WERI-Rb-1 (cell line): ENCODE measurements at regions not wholly inside any gene's neighbourhood (a gene's known extent, or its start where the extent isn't known, plus 50 kb on each side); places are given as distances from the start of the nearest gene placed in this dataset.

ENCODE experiments used
- DNase-seq: peaks from one replicate; pipeline ENCODE4 v3.0.0-alpha.2; 2020
- H3K27ac ChIP-seq: fragments of 250-450 bp; sonication (Bioruptor Pico); 2 replicates; pipeline ENCODE4 v1.5.1; 2020; ENCODE audit warnings: mild to moderate bottlenecking, moderate library complexity
- H3K27me3 ChIP-seq: fragments of 250-450 bp; sonication (Bioruptor Pico); 2 replicates; pipeline ENCODE4 v1.5.1; 2021; ENCODE audit warnings: mild to moderate bottlenecking, low read depth, moderate library complexity; ENCODE audit not compliant: insufficient read depth, severe bottlenecking
- H3K36me3 ChIP-seq: fragments of 250-450 bp; sonication (Bioruptor Pico); 2 replicates; pipeline ENCODE4 v1.5.1; 2020; ENCODE audit warnings: mild to moderate bottlenecking, moderate library complexity
- H3K4me3 ChIP-seq: 2 replicates; pipeline ENCODE4 v1.5.1; 2011; ENCODE audit warnings: low read depth, mild to moderate bottlenecking, control low read depth, low read length
- H3K9me3 ChIP-seq: fragments of 250-450 bp; sonication (Bioruptor Pico); 2 replicates; pipeline ENCODE4 v1.5.1; 2021; ENCODE audit warnings: mild to moderate bottlenecking, moderate library complexity; ENCODE audit not compliant: severe bottlenecking
- TF ChIP-seq, protein P1 (sequence below): IDR thresholded peaks from 2 replicates; pipeline ENCODE4 v1.5.1; 2011; ENCODE audit warnings: low read depth, mild to moderate bottlenecking, control low read depth, inconsistent platforms, low read length

DNA sequence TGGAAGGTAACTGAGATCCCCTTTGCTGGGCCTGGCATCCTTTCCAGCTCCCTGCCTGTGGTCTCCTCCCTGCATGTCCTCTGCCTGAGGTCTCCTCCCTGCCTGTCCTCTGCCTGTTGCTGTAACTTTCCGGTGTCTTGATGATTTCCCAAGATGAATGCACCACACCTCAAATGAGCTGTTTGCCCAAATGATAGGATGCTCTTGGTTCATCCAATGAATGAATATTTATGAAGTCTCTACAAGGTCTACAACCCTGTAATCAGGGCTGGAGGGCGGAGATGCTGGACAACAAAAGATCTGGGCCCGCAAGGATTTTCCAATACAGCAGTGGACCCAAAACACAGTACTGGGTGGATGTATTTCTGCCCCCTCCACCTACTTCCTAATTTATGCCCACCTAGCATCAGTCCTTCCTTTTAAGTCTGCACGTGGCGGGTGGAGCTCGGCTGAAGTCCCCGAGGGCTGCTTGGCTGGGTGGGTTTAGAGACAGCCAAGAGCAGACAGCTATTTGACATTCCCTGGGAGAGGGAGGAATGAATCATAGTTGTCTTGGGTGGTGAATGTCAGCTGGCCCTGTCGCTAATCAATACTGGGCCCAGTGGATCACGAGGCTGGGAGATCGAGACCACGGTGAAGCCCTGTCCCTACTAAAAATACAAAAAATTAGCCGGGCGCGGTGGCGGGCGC lies 60.3 kb upstream of the GRHL3 start:
- peaks cover 6% of the 10 kb centered on the region for H3K9me3 ChIP-seq
- TF ChIP-seq, protein P1, sequence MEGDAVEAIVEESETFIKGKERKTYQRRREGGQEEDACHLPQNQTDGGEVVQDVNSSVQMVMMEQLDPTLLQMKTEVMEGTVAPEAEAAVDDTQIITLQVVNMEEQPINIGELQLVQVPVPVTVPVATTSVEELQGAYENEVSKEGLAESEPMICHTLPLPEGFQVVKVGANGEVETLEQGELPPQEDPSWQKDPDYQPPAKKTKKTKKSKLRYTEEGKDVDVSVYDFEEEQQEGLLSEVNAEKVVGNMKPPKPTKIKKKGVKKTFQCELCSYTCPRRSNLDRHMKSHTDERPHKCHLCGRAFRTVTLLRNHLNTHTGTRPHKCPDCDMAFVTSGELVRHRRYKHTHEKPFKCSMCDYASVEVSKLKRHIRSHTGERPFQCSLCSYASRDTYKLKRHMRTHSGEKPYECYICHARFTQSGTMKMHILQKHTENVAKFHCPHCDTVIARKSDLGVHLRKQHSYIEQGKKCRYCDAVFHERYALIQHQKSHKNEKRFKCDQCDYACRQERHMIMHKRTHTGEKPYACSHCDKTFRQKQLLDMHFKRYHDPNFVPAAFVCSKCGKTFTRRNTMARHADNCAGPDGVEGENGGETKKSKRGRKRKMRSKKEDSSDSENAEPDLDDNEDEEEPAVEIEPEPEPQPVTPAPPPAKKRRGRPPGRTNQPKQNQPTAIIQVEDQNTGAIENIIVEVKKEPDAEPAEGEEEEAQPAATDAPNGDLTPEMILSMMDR, result no peak
- H3K27ac ChIP-seq, result no peak overlapping the region
- H3K36me3 ChIP-seq, result no peaks in the 10 kb centered on the region
- H3K4me3 ChIP-seq, result no peak overlapping the region
- DNase-seq, result no peak
- H3K27me3 ChIP-seq, result no peaks in the 10 kb centered on the region

DNA sequence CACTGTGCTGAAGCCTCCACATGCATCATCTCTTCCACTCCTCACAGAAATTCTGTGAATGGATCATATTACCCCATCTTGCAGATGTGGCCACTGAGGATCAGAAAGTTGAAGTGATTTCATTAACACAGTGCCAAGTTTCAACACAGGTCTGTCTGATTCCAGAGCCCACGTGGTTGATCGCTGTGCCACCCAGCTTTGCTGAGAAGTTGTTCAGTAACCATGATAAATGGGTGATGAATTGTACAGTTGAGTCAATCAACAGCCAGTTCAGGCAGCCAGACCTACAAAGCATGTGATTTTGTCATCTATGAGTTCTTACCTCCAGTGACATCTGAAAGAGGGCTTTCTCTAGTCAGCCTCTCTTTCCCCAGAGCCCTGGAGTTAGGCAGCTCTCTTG lies 61.8 kb upstream of the GRHL3 start:
- DNase-seq, result no peak
- Histone ChIP-seq H3K4me3 (no peak overlapping the region), H3K36me3 (no peaks in the 10 kb centered on the region), H3K27me3 (no peaks in the 10 kb centered on the region), H3K9me3 (peaks cover 3% of the 10 kb centered on the region), H3K27ac (no peak overlapping the region)
- TF ChIP-seq, protein P1, result no peak

DNA sequence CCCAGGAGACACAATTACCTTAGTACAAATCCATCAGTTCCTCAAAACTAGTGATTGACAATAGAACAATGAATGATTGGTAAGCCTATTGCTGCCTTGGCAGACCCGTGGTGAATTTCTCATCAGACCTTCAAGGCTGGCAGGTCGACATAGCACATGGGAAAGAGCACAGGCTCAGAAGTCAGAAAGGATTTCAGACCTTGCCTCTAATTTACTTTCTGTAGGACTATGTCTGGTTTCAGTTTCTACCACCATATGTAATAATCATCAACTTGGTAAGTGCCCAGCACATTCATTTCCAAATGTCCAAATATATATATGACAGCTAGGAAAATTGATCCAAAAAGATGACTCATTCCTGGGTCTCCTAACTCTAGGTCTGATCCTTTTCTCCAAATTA lies 62.5 kb upstream of the GRHL3 start:
- DNase-seq, result no peak
- TF ChIP-seq, protein P1, result no peak
- H3K9me3 ChIP-seq, result no peaks in the 10 kb centered on the region
- no peak overlapping the region for H3K27ac ChIP-seq
- no peak overlapping the region for H3K4me3 ChIP-seq
- H3K36me3 ChIP-seq, result no peaks in the 10 kb centered on the region
- H3K27me3 ChIP-seq, result no peaks in the 10 kb centered on the region

DNA sequence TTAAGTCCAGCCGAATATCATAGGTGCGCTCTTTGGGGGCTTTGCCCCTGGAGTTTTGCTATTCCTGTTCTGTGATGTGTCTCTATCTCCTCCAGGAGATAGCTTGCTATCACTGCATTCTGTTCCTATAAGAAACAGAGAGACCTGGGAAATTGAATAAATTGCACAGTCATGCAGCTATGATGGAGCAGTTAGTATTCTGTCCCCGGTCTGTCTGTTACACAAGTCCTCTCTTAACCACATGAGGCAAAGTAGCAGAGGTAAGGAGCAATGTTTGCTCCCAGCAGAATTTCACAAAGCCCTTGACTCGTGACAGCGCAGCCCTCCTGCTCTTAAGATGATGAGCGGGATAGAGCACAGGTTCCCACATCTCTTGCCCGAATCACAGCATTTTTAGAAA lies 63.9 kb upstream of the GRHL3 start:
- Histone ChIP-seq H3K4me3 (no peak overlapping the region), H3K27me3 (no peaks in the 10 kb centered on the region), H3K9me3 (no peaks in the 10 kb centered on the region), H3K27ac (no peak overlapping the region), H3K36me3 (no peaks in the 10 kb centered on the region)
- DNase-seq, result no peak
- TF ChIP-seq, protein P1, result no peak

DNA sequence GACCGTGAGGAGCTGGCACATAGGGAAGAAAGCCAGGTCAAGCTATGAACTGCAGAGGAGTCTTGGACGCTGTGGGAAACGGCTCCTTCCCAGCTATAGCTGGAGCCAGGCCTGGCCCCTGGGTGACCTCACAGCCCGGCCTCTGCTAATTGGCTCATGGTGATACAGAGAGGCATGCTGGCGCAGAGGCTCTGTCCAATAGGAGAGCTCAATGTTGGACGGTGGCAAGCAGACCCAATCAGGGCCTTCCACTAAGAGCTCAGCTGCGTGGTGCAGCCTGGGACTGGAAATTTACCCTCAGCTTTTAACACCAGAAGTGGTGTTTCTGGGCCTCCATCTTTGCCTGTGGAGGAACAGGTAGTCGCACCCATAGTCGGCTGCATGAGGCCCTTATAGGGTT lies 64.4 kb upstream of the GRHL3 start:
- DNase-seq, result no peak

More for the DNA sequence above, 64.4 kb upstream of the GRHL3 start:
- Histone ChIP-seq H3K9me3 (no peaks in the 10 kb centered on the region), H3K27me3 (no peaks in the 10 kb centered on the region), H3K27ac (no peak overlapping the region), H3K4me3 (no peak overlapping the region), H3K36me3 (no peaks in the 10 kb centered on the region)
- TF ChIP-seq, protein P1, result no peak
